ENCODE measurements at regions not wholly inside any gene's neighbourhood (a gene's known extent, or its start where the extent isn't known, plus 50 kb on each side); places are given as distances from the start of the nearest gene placed in this dataset.

DNA sequence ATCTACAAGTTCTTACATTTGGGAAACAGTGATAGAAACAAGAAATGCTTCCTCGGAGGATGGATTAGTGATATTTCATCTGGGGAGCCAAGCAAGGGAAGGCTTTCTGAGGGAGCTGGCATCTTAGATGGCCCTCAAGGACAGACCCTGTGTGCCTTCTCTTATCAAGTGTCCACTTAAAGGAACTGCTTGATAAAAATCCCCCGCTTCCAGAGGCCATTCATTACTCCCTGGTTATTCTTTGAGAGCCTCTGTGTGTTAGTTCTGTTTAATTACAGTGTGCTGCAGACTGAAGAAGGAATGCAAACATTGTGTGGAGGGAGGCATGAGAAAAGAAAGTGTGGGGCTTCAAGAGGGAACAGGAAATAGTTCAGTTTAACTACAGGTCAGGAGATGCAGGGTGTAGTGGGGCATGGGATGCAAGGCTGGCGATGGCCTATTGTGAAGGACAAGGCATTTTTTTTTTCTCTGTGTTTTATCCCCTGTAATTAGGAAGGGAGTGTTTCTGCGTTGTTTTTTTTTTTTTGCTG lies 145.4 kb downstream of the SNX10 start:
- no peaks in the 10 kb centered on the region for H3K36me3 Mint-ChIP-seq (ENCODE audit: low read depth)
- H3K27me3 Mint-ChIP-seq: peaks cover 5% of the 10 kb centered on the region
- intact Hi-C loops (cut with micrococcal nuclease): no loop called here
- ChIA-PET POLR2A (no interaction called here), CTCF (no interaction called here)
- DNase-seq (no peak), ATAC-seq (ENCODE audit: low read depth) (no peak)
- no peak overlapping the region for H3K4me3 Mint-ChIP-seq
- H3K4me1 Mint-ChIP-seq: peaks cover 3% of the 10 kb centered on the region
- no peak for TF ChIP-seq CTCF (IDR thresholded peaks at IDR 0.05)
- H3K9me3 Mint-ChIP-seq: no peaks in the 10 kb centered on the region
- H3K27ac Mint-ChIP-seq: no peak overlapping the region

- ChIA-PET CTCF (no interaction called here), POLR2A (no interaction called here)
- H3K9me3 Mint-ChIP-seq: no peaks in the 10 kb centered on the region
- H3K27me3 Mint-ChIP-seq: peaks cover 4% of the 10 kb centered on the region
- H3K27ac Mint-ChIP-seq: no peak overlapping the region
- H3K4me3 Mint-ChIP-seq: no peak overlapping the region
- ATAC-seq (ENCODE audit: low read depth): no peak
- TF ChIP-seq CTCF (IDR thresholded peaks at IDR 0.05): no peak
- DNase-seq: no peak
- no peaks in the 10 kb centered on the region for H3K36me3 Mint-ChIP-seq (ENCODE audit: low read depth)
- intact Hi-C loops (cut with micrococcal nuclease): no loop called here
- peaks cover 3% of the 10 kb centered on the region for H3K4me1 Mint-ChIP-seq
Measured at GRCh38 chr7:26438078-26438477, 146.4 kb downstream of the SNX10 start.

DNA sequence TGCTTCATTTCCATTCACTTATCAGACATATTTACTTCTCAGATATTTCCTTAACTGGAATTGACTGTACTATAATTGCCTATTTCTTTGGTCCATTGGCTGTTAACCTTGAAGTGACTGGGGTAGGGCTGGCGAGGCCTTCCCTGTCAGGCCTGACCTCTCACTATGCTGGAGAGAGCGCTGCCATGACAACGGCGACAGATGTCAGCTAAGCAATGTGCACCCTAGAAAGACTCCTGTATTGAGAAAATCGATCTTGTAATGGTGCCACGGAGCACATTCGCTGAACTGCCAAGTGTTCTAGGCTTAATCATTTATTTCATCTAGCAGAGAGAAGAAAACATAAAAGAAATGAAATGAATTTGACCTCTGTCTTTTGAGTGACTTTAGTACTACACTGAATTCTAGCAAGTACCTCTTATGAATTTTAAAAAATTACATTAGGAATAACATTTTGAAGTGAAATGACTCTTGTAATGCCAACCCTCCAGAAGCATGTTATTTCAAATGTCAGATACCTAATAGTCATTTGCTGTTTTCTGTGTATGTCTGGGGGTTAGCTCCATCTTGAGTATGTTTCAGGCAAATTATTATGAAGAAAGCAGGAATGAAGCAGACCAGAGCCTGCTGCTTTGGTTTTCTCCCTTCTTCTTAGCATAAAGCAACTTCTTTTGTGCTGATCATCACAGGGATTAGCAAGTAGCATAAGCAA lies 148.0 kb downstream of the SNX10 start:
- no peak for ATAC-seq (ENCODE audit: low read depth)
- H3K36me3 Mint-ChIP-seq (ENCODE audit: low read depth): no peaks in the 10 kb centered on the region
- intact Hi-C loops (cut with micrococcal nuclease): no loop called here
- DNase-seq: no peak
- no peak overlapping the region for H3K4me3 Mint-ChIP-seq
- CTCF ChIA-PET: no interaction called here
- peaks cover 3% of the 10 kb centered on the region for H3K4me1 Mint-ChIP-seq
- TF ChIP-seq CTCF (IDR thresholded peaks at IDR 0.05): no peak
- POLR2A ChIA-PET: interaction anchor here (0.5 kb wide), 1 partner anchor 57 kb away, joined by 3 read pairs; no protein-coding TSS in a partner anchor
- no peak overlapping the region for H3K27ac Mint-ChIP-seq
- no peaks in the 10 kb centered on the region for H3K27me3 Mint-ChIP-seq
- no peaks in the 10 kb centered on the region for H3K9me3 Mint-ChIP-seq

DNA sequence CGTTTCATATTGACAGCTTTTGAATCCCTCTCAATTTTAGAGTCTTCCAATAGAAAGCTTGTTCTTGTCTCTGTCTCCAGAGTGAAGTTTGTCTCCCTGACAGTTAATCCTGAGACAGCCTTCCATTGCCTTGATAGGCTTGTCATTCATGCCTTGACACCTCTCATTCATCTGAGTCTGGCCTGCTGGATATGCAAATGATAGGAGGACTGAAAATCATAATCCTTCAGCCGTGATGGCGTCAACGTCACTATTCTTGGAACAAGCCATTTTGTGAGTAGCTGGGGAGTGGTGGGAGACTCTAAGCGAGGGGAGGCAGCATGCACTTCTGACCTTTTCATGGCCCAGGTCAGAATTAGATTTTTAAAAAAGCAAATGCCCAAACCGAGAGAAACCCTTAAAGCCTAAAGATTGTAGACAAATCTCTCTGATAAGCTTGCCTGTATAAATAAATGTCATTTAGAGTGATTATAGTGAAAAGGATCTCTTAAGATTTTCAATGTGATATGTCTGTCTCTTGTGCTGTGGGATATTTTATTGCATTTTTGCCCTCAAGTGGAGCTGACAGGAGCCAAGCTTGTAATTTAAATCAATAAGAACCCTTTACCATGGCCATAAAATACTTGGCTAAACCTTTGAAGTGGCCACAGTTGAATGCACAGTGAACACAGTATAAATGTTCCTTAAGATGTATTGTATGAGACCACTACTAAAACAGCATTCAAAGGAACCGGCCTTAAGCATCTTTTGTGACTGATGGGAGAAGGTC lies 148.8 kb downstream of the SNX10 start:
- ATAC-seq (ENCODE audit: low read depth) (no peak), DNase-seq (no peak)
- peaks cover 3% of the 10 kb centered on the region for H3K4me1 Mint-ChIP-seq
- H3K36me3 Mint-ChIP-seq (ENCODE audit: low read depth): no peaks in the 10 kb centered on the region
- CTCF ChIA-PET: no interaction called here
- no peaks in the 10 kb centered on the region for H3K27me3 Mint-ChIP-seq
- H3K4me3 Mint-ChIP-seq: no peak overlapping the region
- H3K27ac Mint-ChIP-seq: no peak overlapping the region
- intact Hi-C loops (cut with micrococcal nuclease): no loop called here
- no peaks in the 10 kb centered on the region for H3K9me3 Mint-ChIP-seq
- no peak for TF ChIP-seq CTCF (IDR thresholded peaks at IDR 0.05)
- POLR2A ChIA-PET: no interaction called here

DNA sequence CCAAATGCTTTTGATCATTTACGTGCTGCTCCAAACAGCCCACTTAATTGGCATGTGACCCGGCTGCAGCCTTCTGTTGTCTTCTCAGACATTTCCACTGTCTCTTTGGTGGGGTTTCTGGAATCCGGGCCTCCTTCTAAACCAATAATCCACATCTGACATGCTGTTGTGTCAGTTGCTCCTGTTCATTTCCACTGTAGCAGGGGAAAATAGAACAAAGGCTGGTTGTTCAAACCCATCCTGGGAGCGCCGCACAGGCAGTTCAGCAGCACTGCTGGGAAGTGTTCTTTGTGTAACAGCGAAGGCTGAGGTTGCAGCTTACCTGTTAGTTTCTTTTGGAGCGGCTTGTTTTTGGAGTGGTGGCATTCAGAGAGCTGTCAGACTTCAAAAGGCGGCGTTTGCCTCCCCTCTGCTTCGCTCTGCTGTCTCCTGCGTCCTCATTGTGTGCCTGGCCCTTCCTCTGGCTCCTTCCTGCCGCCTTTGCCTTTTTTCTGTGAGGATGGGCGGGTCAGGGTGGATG lies 149.4 kb downstream of the SNX10 start:
- H3K36me3 Mint-ChIP-seq (ENCODE audit: low read depth): no peaks in the 10 kb centered on the region
- no peaks in the 10 kb centered on the region for H3K9me3 Mint-ChIP-seq
- ATAC-seq (ENCODE audit: low read depth) (no peak), DNase-seq (no peak)
- CTCF ChIA-PET: no interaction called here
- intact Hi-C loops (cut with micrococcal nuclease): no loop called here
- H3K27ac Mint-ChIP-seq: no peak overlapping the region
- POLR2A ChIA-PET: no interaction called here
- peaks cover 3% of the 10 kb centered on the region for H3K4me1 Mint-ChIP-seq
- H3K4me3 Mint-ChIP-seq: no peak overlapping the region
- H3K27me3 Mint-ChIP-seq: peaks cover 1% of the 10 kb centered on the region
- no peak for TF ChIP-seq CTCF (IDR thresholded peaks at IDR 0.05)

Data from activated B cell treated with CpG ODN at 0.5 μM for 24 hours (primary cell).